GM18873 (cell line): ENCODE measurements at regions not wholly inside any gene's neighbourhood (a gene's known extent, or its start where the extent isn't known, plus 50 kb on each side); places are given as distances from the start of the nearest gene placed in this dataset.

ENCODE experiments used
- ATAC-seq: cut with Tn5 transposase; IDR thresholded peaks from one replicate; pipeline ENCODE4 v1.9.1; 2021; ENCODE audit warnings: mild to moderate bottlenecking, moderate library complexity, moderate number of reproducible peaks; ENCODE audit not compliant: unreplicated experiment, low FRiP score

- no peak for ATAC-seq
Observed at GRCh38 chr11:113556036-113556435, 80.8 kb upstream of the DRD2 start.

- ATAC-seq = no peak
Observed at GRCh38 chr11:113555071-113555619, 79.9 kb upstream of the DRD2 start.

- no peak for ATAC-seq
Observed at GRCh38 chr11:113554526-113554925, 79.3 kb upstream of the DRD2 start.

GRCh38 chr11:113553915-113554314 lies 78.7 kb upstream of the DRD2 start:
- ATAC-seq = no peak

GRCh38 chr11:113553235-113553634 lies 78.0 kb upstream of the DRD2 start:
- no peak for ATAC-seq

GRCh38 chr11:113552271-113552670 lies 77.1 kb upstream of the DRD2 start:
- no peak for ATAC-seq

GRCh38 chr11:113551645-113552044 lies 76.4 kb upstream of the DRD2 start:
- ATAC-seq = no peak

- ATAC-seq = no peak
Observed at GRCh38 chr11:113549611-113550578, 74.7 kb upstream of the DRD2 start.

GRCh38 chr11:113549061-113549460 lies 73.9 kb upstream of the DRD2 start:
- ATAC-seq = no peak

GRCh38 chr11:113547739-113548138 lies 72.5 kb upstream of the DRD2 start:
- ATAC-seq = no peak

- no peak for ATAC-seq
Observed at GRCh38 chr11:113546757-113547507, 71.7 kb upstream of the DRD2 start.

GRCh38 chr11:113542420-113542819 lies 67.2 kb upstream of the DRD2 start:
- ATAC-seq = no peak

GRCh38 chr11:113540416-113541330 lies 65.5 kb upstream of the DRD2 start:
- ATAC-seq = no peak

- no peak for ATAC-seq
Observed at GRCh38 chr11:113538451-113539412, 63.5 kb upstream of the DRD2 start.

GRCh38 chr11:113534625-113535024 lies 59.4 kb upstream of the DRD2 start:
- no peak for ATAC-seq

- ATAC-seq = no peak
Observed at GRCh38 chr11:113533425-113533698, 58.2 kb upstream of the DRD2 start.

GRCh38 chr11:113532697-113533424 lies 57.7 kb upstream of the DRD2 start:
- ATAC-seq = no peak

GRCh38 chr11:113531575-113532451 lies 56.6 kb upstream of the DRD2 start:
- ATAC-seq = no peak
